ENCODE measurements at regions not wholly inside any gene's neighbourhood (a gene's known extent, or its start where the extent isn't known, plus 50 kb on each side); places are given as distances from the start of the nearest gene placed in this dataset.
A peak's percentile ranks its signal among the peaks of the same experiment; 100 is the strongest.

DNA sequence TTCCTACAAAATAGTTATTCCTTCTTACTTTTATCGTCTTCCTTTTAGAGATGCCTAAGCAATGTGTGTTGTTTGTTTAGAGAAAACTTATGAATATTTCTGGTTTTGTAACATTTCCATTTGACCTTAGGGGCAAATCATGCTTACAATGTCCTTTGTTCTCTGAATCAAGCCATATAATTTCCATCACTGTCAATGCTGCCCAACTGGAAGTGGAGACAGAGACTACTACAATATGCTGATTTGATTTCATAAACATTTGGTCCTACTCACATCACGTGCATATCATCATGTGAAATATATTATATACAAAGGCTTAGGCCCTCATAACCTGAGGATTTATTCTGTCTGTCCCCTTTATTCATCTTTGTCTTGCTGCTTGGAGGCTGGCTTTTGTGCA lies 183.2 kb upstream of the CD180 start:
- TF ChIP-seq POLR2AphosphoS5 (IDR thresholded peaks at IDR 0.05; ENCODE audit: low read depth, low read length) (no peak), GABPA (IDR thresholded peaks at IDR 0.05; ENCODE audit: low read depth) (no peak)
- CTCF ChIA-PET: interaction anchor here (1.3 kb wide), 1 partner anchor 40 kb away, joined by 3 read pairs; no protein-coding TSS in a partner anchor

GRCh38 chr5:67378256-67378655 lies 181.7 kb upstream of the CD180 start:
- TF ChIP-seq IRF3 (IDR thresholded peaks at IDR 0.05; ENCODE audit: low read depth, low read length): no peak
- peak in 1 of 2 experiments; percentile 7; a peak in 1 of 4 replicates for TF ChIP-seq EP300 (IDR thresholded peaks at IDR 0.05; ENCODE audit: borderline replicate concordance in 1 of 2, low read depth in 1 of 2, low read length in 1 of 2)
- TF ChIP-seq FOSL2 (IDR thresholded peaks at IDR 0.05; ENCODE audit: borderline replicate concordance, low read depth): no peak
- TF ChIP-seq GATA2 (CRISPR knock-in tag; IDR thresholded peaks at IDR 0.05): peak; percentile 34; the same call in 1 of the 2 replicates
- POLR2A ChIA-PET: no interaction called here
- no peaks in the 10 kb centered on the region for H3K27me3 ChIP-seq (ENCODE audit: insufficient read depth)
- no peak overlapping the region for H3K9ac ChIP-seq
- no peaks in the 10 kb centered on the region for H3F3A ChIP-seq (replicated peaks; ENCODE audit: insufficient read depth)
- no peaks in the 10 kb centered on the region for H3K79me2 ChIP-seq (ENCODE audit: insufficient read depth)
- WGBS (ENCODE audit: low lambda C conversion rate): 15% methylated on average over 1 of the region's 1 CpG
- no peak for DNase-seq
- H2AFZ ChIP-seq (ENCODE audit: low read depth): no peak overlapping the region
- peaks cover 0 to 20% of the 10 kb centered on the region in 2 experiments; a peak in 3 of 4 replicates for H3K4me1 ChIP-seq (ENCODE audit: control insufficient read depth in 1 of 2, insufficient read depth in 2 of 2, low read depth in 1 of 2, low read length in 1 of 2)
- no peak overlapping the region for H3K4me2 ChIP-seq
- H3K9me3 ChIP-seq: no peaks in the 10 kb centered on the region
- no peak overlapping the region for H3K4me3 ChIP-seq (ENCODE audit: low read depth in 2 of 2, low read length in 1 of 2)
- no peaks in the 10 kb centered on the region for H3K9me2 ChIP-seq
- H4K20me1 ChIP-seq (ENCODE audit: insufficient read depth): no peaks in the 10 kb centered on the region
- CTCF ChIA-PET: interaction anchor here (1.0 to 2.2 kb wide), 5 partner anchors 9 to 132 kb away, joined by 3 to 9 read pairs (median 4); no protein-coding TSS in a partner anchor
- no peaks in the 10 kb centered on the region for H3K36me3 ChIP-seq (replicated peaks in 1 of 2; ENCODE audit: control insufficient read depth in 1 of 2, insufficient read depth in 2 of 2, low read length in 1 of 2)
- H3K27ac ChIP-seq (ENCODE audit: low read depth in 2 of 2, low read length in 1 of 2): no peak overlapping the region

More for the DNA sequence above, 183.2 kb upstream of the CD180 start:
- Histone ChIP-seq H3K9me3 (no peaks in the 10 kb centered on the region), H3K4me2 (no peak overlapping the region), H4K20me1 (ENCODE audit: insufficient read depth) (no peaks in the 10 kb centered on the region), H3K4me1 (ENCODE audit: control insufficient read depth in 1 of 2, insufficient read depth in 2 of 2, low read depth in 1 of 2, low read length in 1 of 2) (peaks cover 0 to 20% of the 10 kb centered on the region in 2 experiments; a peak in 3 of 4 replicates), H3K27ac (ENCODE audit: low read depth in 2 of 2, low read length in 1 of 2) (no peak overlapping the region), H3K4me3 (ENCODE audit: low read depth in 2 of 2, low read length in 1 of 2) (no peak overlapping the region), H3K79me2 (ENCODE audit: insufficient read depth) (no peaks in the 10 kb centered on the region), H3K36me3 (replicated peaks in 1 of 2; ENCODE audit: control insufficient read depth in 1 of 2, insufficient read depth in 2 of 2, low read length in 1 of 2) (no peaks in the 10 kb centered on the region), H2AFZ (ENCODE audit: low read depth) (no peak overlapping the region), H3K27me3 (ENCODE audit: insufficient read depth) (no peaks in the 10 kb centered on the region), H3K9me2 (no peaks in the 10 kb centered on the region), H3K9ac (no peak overlapping the region), H3F3A (replicated peaks; ENCODE audit: insufficient read depth) (no peaks in the 10 kb centered on the region)
- DNase-seq: no peak
- POLR2A ChIA-PET: no interaction called here
- WGBS (ENCODE audit: low lambda C conversion rate): 69% methylated on average over 2 of the region's 2 CpGs

DNA sequence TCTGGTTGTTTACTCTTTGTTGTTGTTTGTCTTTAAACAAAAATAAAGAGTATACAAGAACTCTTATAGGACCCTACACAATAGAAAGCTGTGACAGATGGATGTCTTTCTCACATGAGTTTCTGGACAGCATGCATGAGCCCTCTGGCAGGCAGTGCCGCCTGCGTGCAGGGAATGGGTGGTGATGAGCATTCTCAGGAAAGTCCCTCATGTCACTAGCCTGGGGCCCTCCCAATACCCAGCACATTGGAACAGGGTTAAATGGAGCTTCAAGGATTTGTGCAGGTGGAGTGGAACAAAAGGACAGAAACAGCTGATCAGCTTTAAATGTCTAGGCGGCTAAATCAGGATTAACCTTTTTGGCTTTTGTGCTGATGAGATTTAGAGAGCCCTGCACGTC lies 181.0 kb upstream of the CD180 start:
- no peak for TF ChIP-seq GATA2 (CRISPR knock-in tag; IDR thresholded peaks at IDR 0.05)
- TF ChIP-seq YY1 (IDR thresholded peaks at IDR 0.05; ENCODE audit: low read depth): no peak
- no peak for TF ChIP-seq JUND (IDR thresholded peaks at IDR 0.05)
- TF ChIP-seq FOSL2 (IDR thresholded peaks at IDR 0.05; ENCODE audit: borderline replicate concordance, low read depth): no peak
- no peak for TF ChIP-seq CTCF (IDR thresholded peaks at IDR 0.05)
- TF ChIP-seq NRF1 (IDR thresholded peaks at IDR 0.05; ENCODE audit: low read depth, low read length): no peak
- TF ChIP-seq MXI1 (IDR thresholded peaks at IDR 0.05; ENCODE audit: low read depth, low read length): peak; percentile 45; the same call in 1 of the 2 replicates
- no peak for TF ChIP-seq TCF12 (IDR thresholded peaks at IDR 0.05)
- TF ChIP-seq IRF3 (IDR thresholded peaks at IDR 0.05; ENCODE audit: low read depth, low read length): no peak
- Histone ChIP-seq H3K79me2 (ENCODE audit: insufficient read depth) (no peaks in the 10 kb centered on the region), H3K9ac (no peak overlapping the region), H3K9me2 (no peaks in the 10 kb centered on the region), H3K27ac (ENCODE audit: low read depth in 2 of 2, low read length in 1 of 2) (no peak overlapping the region), H4K20me1 (ENCODE audit: insufficient read depth) (no peaks in the 10 kb centered on the region), H3K4me3 (ENCODE audit: low read depth in 2 of 2, low read length in 1 of 2) (no peak overlapping the region), H3K4me1 (ENCODE audit: control insufficient read depth in 1 of 2, insufficient read depth in 2 of 2, low read depth in 1 of 2, low read length in 1 of 2) (peaks cover 0 to 17% of the 10 kb centered on the region in 2 experiments; a peak in 3 of 4 replicates), H3F3A (replicated peaks; ENCODE audit: insufficient read depth) (no peaks in the 10 kb centered on the region), H2AFZ (ENCODE audit: low read depth) (no peak overlapping the region), H3K4me2 (no peak overlapping the region), H3K36me3 (replicated peaks in 1 of 2; ENCODE audit: control insufficient read depth in 1 of 2, insufficient read depth in 2 of 2, low read length in 1 of 2) (no peaks in the 10 kb centered on the region), H3K27me3 (ENCODE audit: insufficient read depth) (no peaks in the 10 kb centered on the region), H3K9me3 (no peaks in the 10 kb centered on the region)
- POLR2A ChIA-PET: no interaction called here
- CTCF ChIA-PET: interaction anchor here (1.0 to 2.2 kb wide), 5 partner anchors 9 to 131 kb away, joined by 3 to 9 read pairs (median 4); no protein-coding TSS in a partner anchor
- DNase-seq: no peak
- WGBS (ENCODE audit: low lambda C conversion rate): 81% methylated on average over 4 of the region's 4 CpGs
